PC-3 (cell line): ENCODE measurements at regions not wholly inside any gene's neighbourhood (a gene's known extent, or its start where the extent isn't known, plus 50 kb on each side); places are given as distances from the start of the nearest gene placed in this dataset.

Experiments used
- ATAC-seq: fragments of 200-7000 bp; cut with Tn5 transposase; 2 replicates; pipeline ENCODE4 v1.9.1; 2020; ENCODE audit warnings: mild to moderate bottlenecking, moderate library complexity
- BruUV-seq: library from RNA; stranded (reverse); fragments of 400-500 nt; replicated peaks from 2 replicates; lab custom pipeline; 2021; lab: Mats Ljungman, UMichigan
- CTCF ChIA-PET: fragments of 300-600 bp; sonication (Branson Sonifier 250); formaldehyde crosslinking; loops from one replicate; lab custom pipeline; 2022; ENCODE audit warnings: antibody characterized with exemption; lab: Charles Lee
- POLR2A ChIA-PET: fragments of 300-600 bp; sonication (Branson Sonifier 250); formaldehyde crosslinking; loops from one replicate; lab custom pipeline; 2022; ENCODE audit warnings: antibody characterized with exemption; ENCODE audit not compliant: unreplicated experiment; lab: Charles Lee
- DNase-seq: peaks from one replicate; pipeline ENCODE4 v3.0.0-alpha.2; 2015
- H2AFZ ChIP-seq: fragments of 300-600 bp; sonication (generic); 2 replicates; pipeline ENCODE4 v1.6.0; 2016; ENCODE audit warnings: antibody characterized with exemption, low read length
- H3F3A ChIP-seq: fragments of 300-600 bp; sonication (generic); one replicate; pipeline ENCODE4 v1.6.0; 2017; ENCODE audit warnings: antibody characterized with exemption, low read length, control low read depth, mild to moderate bottlenecking; ENCODE audit not compliant: unreplicated experiment
- H3K27ac ChIP-seq: fragments of 300-600 bp; sonication (generic); 2 replicates; pipeline ENCODE4 v1.5.1; 2016; ENCODE audit warnings: mild to moderate bottlenecking, low read length
- H3K27me3 ChIP-seq: fragments of 300-600 bp; sonication (generic); 2 replicates; pipeline ENCODE4 v1.6.1; 2016; ENCODE audit warnings: low read length, mixed read lengths
- H3K36me3 ChIP-seq: fragments of 300-600 bp; sonication (generic); 2 replicates; pipeline ENCODE4 v1.6.1; 2016; ENCODE audit warnings: low read depth, mixed run types, low read length, mixed read lengths
- H3K4me1 ChIP-seq: fragments of 300-600 bp; sonication (generic); 2 replicates; pipeline ENCODE4 v1.5.1; 2016; ENCODE audit warnings: low read length; ENCODE audit not compliant: insufficient read depth
- H3K4me2 ChIP-seq: fragments of 300-600 bp; sonication (generic); 2 replicates; pipeline ENCODE4 v1.6.0; 2016; ENCODE audit warnings: low read length
- H3K4me3 ChIP-seq: fragments of 300-600 bp; sonication (generic); 2 replicates; pipeline ENCODE4 v1.5.1; 2016; ENCODE audit warnings: mild to moderate bottlenecking, low read length, mixed read lengths
- H3K79me2 ChIP-seq: fragments of 300-600 bp; sonication (generic); 2 replicates; pipeline ENCODE4 v1.6.1; 2017; ENCODE audit warnings: low read length, mixed read lengths
- H3K9ac ChIP-seq: fragments of 300-600 bp; sonication (generic); 2 replicates; pipeline ENCODE4 v1.6.0; 2016; ENCODE audit warnings: mild to moderate bottlenecking, low read length
- H3K9me2 ChIP-seq: fragments of 300-600 bp; sonication (generic); replicated peaks from 2 replicates; pipeline ENCODE4 v1.6.1; 2016; ENCODE audit warnings: mixed run types, low read length, mixed read lengths
- H3K9me3 ChIP-seq: fragments of 300-600 bp; sonication (generic); 2 replicates; pipeline ENCODE4 v1.6.1; 2016; ENCODE audit warnings: low read length, mixed read lengths
- H4K20me1 ChIP-seq: fragments of 300-600 bp; sonication (generic); 2 replicates; pipeline ENCODE4 v1.6.1; 2016; ENCODE audit warnings: low read length, mixed read lengths
- EZH2 ChIP-seq: fragments of 300-600 bp; sonication (generic); IDR thresholded peaks from one replicate; pipeline ENCODE4 v1.6.1; 2017; ENCODE audit warnings: antibody characterized with exemption, mild to moderate bottlenecking, low read length; ENCODE audit not compliant: unreplicated experiment
- EZH2phosphoT487 ChIP-seq: fragments of 300-600 bp; sonication (generic); IDR thresholded peaks from 2 replicates; pipeline ENCODE4 v1.6.1; 2018; ENCODE audit warnings: mild to moderate bottlenecking, antibody characterized with exemption, low read length, borderline replicate concordance
- intact Hi-C: fragments of 100-400 bp; cut with micrococcal nuclease; formaldehyde crosslinking; loops from 2 replicates; pipeline ENCODE4 v1.9.0; 2023
- TF ChIP-seq, protein P1 (sequence below): fragments of 300-600 bp; sonication (generic); conservative IDR thresholded peaks from 2 replicates; pipeline ENCODE4 v1.5.1; 2017; ENCODE audit warnings: antibody characterized with exemption, low read depth, mild to moderate bottlenecking, low read length

DNA sequence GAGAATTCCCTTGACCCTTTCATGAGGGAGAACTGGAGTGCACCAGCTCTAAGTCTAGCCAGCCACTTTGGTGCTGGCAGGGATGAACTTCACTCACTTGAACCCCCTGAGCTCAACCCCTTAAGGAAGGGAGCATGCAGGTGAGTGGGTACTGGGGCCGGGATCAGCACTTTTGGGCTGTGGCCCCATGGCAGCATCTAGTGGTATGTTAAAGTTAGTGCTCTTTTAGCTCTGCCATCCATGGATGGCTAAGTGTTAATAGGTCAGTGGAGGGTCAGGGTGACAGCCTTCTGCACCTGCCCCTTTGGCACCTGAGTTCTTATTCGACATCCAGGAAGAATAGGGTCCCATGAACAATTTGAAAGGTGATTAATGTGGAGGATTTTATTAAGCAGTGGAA is 689.0 kb upstream of the FSHR start:
- Histone ChIP-seq H3K79me2 (no peaks in the 10 kb centered on the region), H3K9me3 (no peaks in the 10 kb centered on the region), H2AFZ (no peak overlapping the region), H3K27ac (no peak overlapping the region), H3K9ac (no peak overlapping the region), H3K4me1 (no peaks in the 10 kb centered on the region), H3K36me3 (no peaks in the 10 kb centered on the region), H3F3A (no peaks in the 10 kb centered on the region), H4K20me1 (no peaks in the 10 kb centered on the region), H3K27me3 (no peaks in the 10 kb centered on the region), H3K4me3 (no peak overlapping the region), H3K9me2 (no peaks in the 10 kb centered on the region), H3K4me2 (no peak overlapping the region)
- ChIA-PET POLR2A (no interaction called here), CTCF (no interaction called here)
- DNase-seq: no peak
- TF ChIP-seq, protein P1, sequence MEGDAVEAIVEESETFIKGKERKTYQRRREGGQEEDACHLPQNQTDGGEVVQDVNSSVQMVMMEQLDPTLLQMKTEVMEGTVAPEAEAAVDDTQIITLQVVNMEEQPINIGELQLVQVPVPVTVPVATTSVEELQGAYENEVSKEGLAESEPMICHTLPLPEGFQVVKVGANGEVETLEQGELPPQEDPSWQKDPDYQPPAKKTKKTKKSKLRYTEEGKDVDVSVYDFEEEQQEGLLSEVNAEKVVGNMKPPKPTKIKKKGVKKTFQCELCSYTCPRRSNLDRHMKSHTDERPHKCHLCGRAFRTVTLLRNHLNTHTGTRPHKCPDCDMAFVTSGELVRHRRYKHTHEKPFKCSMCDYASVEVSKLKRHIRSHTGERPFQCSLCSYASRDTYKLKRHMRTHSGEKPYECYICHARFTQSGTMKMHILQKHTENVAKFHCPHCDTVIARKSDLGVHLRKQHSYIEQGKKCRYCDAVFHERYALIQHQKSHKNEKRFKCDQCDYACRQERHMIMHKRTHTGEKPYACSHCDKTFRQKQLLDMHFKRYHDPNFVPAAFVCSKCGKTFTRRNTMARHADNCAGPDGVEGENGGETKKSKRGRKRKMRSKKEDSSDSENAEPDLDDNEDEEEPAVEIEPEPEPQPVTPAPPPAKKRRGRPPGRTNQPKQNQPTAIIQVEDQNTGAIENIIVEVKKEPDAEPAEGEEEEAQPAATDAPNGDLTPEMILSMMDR: no peak
- no peak for TF ChIP-seq EZH2phosphoT487
- TF ChIP-seq EZH2: no peak
- BruUV-seq: no TSS peak
- intact Hi-C loops: no loop called here
- no peak for ATAC-seq

DNA sequence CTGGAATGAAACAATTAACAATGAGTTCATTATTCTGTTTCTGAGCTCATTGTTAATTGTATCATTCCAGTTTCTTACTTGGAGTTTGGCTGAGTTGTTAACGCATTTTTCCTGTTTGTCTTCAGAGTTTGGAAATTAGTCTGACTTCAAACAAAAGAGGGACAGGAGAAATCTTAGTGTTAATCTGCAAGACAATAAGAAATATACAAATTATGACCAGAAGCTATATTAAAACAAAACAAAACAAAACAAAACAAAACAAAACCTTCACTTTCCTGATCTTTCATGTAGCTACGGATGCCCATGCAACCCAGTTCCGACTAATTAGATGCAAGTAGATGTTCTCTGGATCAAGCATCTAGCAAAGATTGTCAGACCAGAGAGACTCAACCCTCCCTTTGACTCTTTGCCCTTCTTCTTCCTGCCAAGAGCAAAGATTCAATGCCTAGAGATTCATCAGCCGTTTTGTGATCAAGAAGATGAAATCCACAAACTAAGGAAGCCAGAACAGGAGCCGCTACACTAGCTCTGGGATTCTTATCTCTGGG is 686.2 kb upstream of the FSHR start:
- H2AFZ ChIP-seq: no peak overlapping the region
- TF ChIP-seq, protein P1: no peak
- TF ChIP-seq EZH2 (no peak), EZH2phosphoT487 (no peak)
- BruUV-seq: no TSS peak
- ATAC-seq: no peak
- no peaks in the 10 kb centered on the region for H3F3A ChIP-seq
- ChIA-PET CTCF (no interaction called here), POLR2A (no interaction called here)
- no peak overlapping the region for H3K9ac ChIP-seq
- no peaks in the 10 kb centered on the region for H3K9me2 ChIP-seq
- H4K20me1 ChIP-seq: no peaks in the 10 kb centered on the region
- no peaks in the 10 kb centered on the region for H3K9me3 ChIP-seq
- no peak overlapping the region for H3K27ac ChIP-seq
- no peak overlapping the region for H3K4me2 ChIP-seq
- no peaks in the 10 kb centered on the region for H3K27me3 ChIP-seq
- no peak for DNase-seq
- H3K36me3 ChIP-seq: no peaks in the 10 kb centered on the region
- intact Hi-C loops: no loop called here
- H3K4me3 ChIP-seq: no peak overlapping the region
- H3K4me1 ChIP-seq: no peaks in the 10 kb centered on the region
- no peaks in the 10 kb centered on the region for H3K79me2 ChIP-seq

DNA sequence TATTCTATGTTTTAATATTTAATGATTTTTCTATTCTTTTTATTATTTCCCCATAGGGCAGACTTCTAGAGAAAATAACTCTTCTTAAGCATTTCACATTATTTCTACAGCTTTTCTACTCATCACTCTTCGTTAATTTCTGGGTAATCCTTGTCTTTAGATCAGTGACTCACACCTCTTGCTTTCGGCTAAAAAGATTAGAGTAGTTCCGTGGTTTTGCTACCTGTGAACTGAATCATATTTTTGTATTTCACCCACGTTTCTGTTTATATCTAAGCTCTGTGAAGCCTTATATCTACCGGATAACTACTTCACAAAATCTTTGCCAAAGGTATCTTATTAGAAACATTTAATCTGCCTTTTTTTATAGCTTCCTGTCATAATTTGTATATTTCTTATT is 685.5 kb upstream of the FSHR start:
- Histone ChIP-seq H4K20me1 (no peaks in the 10 kb centered on the region), H3K9ac (no peak overlapping the region), H3K27ac (no peak overlapping the region), H3K9me2 (no peaks in the 10 kb centered on the region), H3K27me3 (no peaks in the 10 kb centered on the region), H3K4me1 (no peaks in the 10 kb centered on the region), H3K36me3 (no peaks in the 10 kb centered on the region), H2AFZ (no peak overlapping the region), H3K4me3 (no peak overlapping the region), H3K4me2 (no peak overlapping the region), H3K9me3 (no peaks in the 10 kb centered on the region), H3F3A (no peaks in the 10 kb centered on the region), H3K79me2 (no peaks in the 10 kb centered on the region)
- DNase-seq: no peak
- intact Hi-C loops: no loop called here
- CTCF ChIA-PET: no interaction called here
- ATAC-seq: no peak
- no TSS peak for BruUV-seq
- TF ChIP-seq, protein P1: no peak
- no peak for TF ChIP-seq EZH2
- TF ChIP-seq EZH2phosphoT487: no peak
- POLR2A ChIA-PET: no interaction called here
